Activated CD4-positive, alpha-beta T cell treated with anti-CD3 and anti-CD28 coated beads, Interleukin-2, amount 50 U/mL, for 16 hours (primary cell): ENCODE measurements at regions not wholly inside any gene's neighbourhood (a gene's known extent, or its start where the extent isn't known, plus 50 kb on each side); places are given as distances from the start of the nearest gene placed in this dataset.

Experiments
- DNase-seq: peaks from one replicate; pipeline ENCODE4 v3.0.0-alpha.2; 2020

- no peak for DNase-seq
These were observed 68.3 kb upstream of the DACH1 start for GRCh38 chr13:71935166-71935840.

- DNase-seq, result no peak
These were observed 57.9 kb upstream of the DACH1 start for GRCh38 chr13:71924931-71925330.

- DNase-seq, result no peak
These were observed 55.2 kb upstream of the DACH1 start for GRCh38 chr13:71922194-71922593.
